ENCODE measurements at regions not wholly inside any gene's neighbourhood (a gene's known extent, or its start where the extent isn't known, plus 50 kb on each side); places are given as distances from the start of the nearest gene placed in this dataset.

DNA sequence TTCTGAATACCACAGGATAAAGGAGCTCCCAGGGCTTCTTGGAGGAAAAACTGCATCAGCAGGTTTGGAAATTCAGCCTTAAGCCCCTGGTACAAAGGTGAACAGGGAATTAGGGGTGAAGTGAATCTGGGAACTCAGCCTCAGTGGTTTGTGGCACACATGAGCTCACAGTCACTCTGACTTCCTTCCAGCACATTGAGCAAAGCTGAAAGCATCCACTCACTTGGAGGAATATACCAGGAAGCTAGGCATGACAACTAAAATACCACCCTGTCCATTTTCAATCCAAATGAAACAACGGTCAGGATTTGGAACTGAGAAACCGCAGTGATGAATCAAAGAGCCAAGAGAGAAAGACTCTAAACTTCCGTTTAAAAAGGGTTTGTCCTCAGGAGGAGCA lies 216.1 kb downstream of the ICOS start:
- TF ChIP-seq, protein P1, sequence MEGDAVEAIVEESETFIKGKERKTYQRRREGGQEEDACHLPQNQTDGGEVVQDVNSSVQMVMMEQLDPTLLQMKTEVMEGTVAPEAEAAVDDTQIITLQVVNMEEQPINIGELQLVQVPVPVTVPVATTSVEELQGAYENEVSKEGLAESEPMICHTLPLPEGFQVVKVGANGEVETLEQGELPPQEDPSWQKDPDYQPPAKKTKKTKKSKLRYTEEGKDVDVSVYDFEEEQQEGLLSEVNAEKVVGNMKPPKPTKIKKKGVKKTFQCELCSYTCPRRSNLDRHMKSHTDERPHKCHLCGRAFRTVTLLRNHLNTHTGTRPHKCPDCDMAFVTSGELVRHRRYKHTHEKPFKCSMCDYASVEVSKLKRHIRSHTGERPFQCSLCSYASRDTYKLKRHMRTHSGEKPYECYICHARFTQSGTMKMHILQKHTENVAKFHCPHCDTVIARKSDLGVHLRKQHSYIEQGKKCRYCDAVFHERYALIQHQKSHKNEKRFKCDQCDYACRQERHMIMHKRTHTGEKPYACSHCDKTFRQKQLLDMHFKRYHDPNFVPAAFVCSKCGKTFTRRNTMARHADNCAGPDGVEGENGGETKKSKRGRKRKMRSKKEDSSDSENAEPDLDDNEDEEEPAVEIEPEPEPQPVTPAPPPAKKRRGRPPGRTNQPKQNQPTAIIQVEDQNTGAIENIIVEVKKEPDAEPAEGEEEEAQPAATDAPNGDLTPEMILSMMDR (IDR thresholded peaks at IDR 0.05) = no peak
- TF ChIP-seq POLR2A (IDR thresholded peaks at IDR 0.05) = no peak
